HG03139 (cell line): ENCODE measurements at regions not wholly inside any gene's neighbourhood (a gene's known extent, or its start where the extent isn't known, plus 50 kb on each side); places are given as distances from the start of the nearest gene placed in this dataset.

Experiments used
- ATAC-seq: cut with Tn5 transposase; IDR thresholded peaks from one replicate; pipeline ENCODE4 v1.9.1; 2021; ENCODE audit not compliant: unreplicated experiment

DNA sequence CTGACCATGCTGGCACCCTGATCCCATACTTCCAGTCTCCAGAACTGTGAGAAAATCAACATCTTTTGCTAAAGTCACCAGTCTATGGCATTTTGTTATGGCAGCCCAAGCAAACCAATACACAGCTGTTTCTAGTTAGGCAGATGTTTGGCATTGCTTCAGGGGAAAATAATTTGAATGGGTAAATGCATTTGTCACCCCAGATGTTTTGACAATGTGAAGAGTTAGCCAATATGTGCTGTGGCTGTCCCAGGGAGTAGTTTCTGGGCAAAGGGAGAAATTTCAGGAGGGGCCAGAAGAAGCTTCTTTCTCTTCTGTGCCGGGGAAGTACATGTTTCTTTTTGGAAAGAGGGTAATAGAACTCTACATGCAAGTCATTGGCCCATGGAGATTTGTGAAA lies 619.0 kb downstream of the SLC4A3 start:
- ATAC-seq, result no peak

DNA sequence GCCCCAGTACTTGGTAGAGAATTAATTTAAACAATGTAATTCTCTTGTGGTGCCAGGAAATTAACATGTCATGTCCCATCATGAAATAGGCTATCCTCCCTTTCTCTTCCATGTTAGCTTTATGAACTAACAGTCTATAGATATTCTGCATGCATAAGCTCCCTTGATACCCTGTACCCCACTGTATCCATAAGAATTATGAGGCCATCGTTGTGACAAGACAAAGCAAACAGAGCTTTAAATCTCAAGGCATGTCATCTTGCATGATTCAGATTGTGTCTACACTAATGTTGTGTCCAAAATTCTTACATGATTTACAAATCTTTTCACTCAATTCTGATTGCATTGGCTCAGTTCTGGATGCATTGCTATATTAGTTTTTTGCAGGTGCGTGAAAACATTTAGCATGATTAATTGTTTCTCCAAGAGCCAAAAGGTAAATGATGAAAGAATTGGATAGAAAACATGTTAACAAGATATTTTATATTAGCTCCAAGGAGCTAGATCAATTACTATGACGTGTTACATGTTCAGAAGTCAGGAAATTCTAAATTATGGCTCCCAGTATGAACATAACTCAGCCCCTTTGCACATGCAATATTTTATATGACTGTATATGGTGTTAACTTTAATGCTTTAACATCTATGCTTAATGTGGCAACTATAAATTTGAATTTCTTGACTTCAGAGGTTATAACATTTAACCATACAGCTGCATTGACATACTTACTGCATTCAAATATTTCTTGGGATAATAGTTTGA lies 620.3 kb downstream of the SLC4A3 start:
- ATAC-seq, result no peak

DNA sequence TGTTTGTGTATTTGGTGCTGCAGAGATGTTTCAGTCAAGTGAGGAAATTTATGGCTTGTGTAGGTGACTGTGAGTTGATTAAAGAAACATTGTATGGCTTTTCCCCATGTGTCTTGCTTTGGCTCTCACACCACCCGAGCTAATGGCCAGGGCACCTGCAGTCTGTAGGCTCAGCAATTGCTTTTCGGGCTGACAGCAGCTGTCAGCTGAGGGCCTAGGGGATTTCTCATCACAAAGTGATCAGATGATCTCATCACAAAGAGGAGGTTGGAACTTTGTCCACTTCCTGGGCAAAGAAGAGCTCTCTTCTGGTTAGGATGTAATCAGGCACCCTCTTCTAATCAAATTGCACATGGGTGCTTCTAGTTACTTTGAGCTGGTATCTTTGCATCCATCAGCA lies 632.2 kb downstream of the SLC4A3 start:
- ATAC-seq, result no peak

DNA sequence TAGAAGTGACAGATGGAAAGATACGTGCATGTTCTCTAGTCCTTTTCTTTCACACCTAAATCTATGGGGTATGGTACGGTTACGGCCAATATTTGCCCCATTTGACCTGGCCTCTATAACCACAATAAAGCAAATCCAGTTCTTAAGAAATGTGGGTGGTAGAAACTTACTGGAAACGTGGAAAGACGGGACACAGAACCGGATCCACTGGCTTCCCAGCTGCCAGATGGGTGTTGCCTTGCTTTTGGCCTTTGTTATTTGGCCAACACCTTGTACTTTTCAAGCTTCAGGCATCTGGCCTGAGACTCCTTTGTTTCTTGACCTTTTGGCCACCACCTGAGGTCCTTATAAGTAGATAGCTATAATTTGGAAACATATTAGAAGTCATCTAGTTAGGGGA lies 635.9 kb downstream of the SLC4A3 start:
- ATAC-seq, result no peak

DNA sequence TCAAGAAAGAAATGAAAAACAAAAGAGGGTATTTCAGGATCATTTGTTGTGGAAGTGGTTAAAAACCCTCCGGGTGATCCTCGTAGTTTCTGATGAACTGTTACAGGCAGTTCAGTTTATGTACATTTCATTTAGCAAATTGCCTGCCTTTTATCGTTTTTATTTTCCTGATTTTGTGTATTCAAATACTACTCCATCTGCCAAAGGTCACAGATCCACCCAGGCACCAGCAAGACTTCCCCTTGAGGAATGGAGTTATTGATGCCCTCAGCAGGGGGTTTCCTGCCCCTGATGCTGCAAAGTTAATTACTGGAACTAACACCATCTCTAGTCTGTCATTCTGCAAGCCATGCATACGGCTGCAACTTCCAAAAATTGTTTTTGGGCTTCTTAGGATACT lies 641.9 kb downstream of the SLC4A3 start:
- no peak for ATAC-seq

GRCh38 chr2:220270481-220271070 lies 643.1 kb downstream of the SLC4A3 start:
- no peak for ATAC-seq

DNA sequence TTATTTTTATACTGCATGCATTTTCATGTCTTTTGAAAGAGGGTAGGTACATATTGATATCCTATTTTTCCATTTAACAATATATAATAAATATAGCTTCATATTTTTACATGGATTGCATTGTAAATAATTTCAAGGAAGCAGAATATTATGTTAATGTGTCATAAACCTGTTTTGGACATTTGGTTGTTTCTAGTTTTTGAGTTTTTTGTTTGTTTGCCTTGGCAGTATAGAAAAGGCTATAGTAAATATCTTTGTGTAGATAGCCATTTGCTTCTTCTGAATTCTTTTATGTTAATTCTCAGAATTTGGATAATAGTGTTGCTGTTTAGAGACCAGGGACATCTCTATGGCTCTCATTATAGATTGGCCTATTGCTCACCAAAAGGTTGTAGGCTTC lies 645.2 kb downstream of the SLC4A3 start:
- no peak for ATAC-seq

- no peak for ATAC-seq
These were observed 645.7 kb downstream of the SLC4A3 start for GRCh38 chr2:220273082-220273481.

DNA sequence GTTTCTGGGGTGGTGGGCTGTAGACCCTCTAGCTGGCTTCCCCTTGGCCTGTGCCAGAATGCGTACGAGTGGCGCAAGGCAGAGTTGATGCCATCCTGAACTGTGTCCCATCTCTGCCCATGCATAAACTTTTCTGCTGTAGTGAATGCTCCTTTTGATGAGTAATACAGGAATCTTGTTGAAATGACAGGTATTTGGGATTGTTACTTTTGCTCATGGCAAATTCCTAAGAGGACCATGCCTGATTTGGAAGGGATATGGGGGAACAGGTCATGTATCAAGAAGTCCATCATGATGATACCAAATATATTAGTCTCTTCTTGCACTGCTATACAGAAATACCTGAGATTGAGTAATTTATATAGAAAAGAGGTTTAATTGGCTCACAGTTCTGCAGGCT lies 648.0 kb downstream of the SLC4A3 start:
- ATAC-seq, result no peak

- ATAC-seq, result no peak
These were observed 649.5 kb downstream of the SLC4A3 start for GRCh38 chr2:220276741-220277444.

DNA sequence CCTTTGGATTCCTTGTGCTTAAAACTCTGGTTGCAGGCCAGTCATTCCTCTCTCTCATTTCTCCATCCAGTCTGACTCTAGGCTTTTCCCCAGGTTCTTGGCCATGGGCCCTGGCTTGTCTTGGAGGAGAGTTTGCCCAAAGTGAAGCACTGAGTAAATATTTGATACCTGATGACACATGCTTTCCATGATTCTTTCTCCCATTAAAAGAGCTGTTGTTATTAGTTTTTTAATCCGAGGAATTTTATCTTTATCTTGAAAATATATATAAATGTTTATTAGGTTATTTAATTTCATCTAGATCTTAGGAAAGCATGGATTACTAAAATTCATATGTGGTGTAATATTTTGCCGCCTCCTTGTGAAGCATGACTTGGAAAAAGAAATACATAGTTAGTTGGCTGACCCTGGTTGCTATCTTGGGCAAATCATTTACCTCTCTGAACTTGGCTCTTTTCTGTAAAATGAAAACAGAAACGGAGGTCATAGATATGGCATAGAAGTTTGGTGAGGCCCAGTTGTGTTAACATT lies 650.1 kb downstream of the SLC4A3 start:
- no peak for ATAC-seq

GRCh38 chr2:220278022-220278421 lies 650.6 kb downstream of the SLC4A3 start:
- no peak for ATAC-seq

- ATAC-seq, result no peak
These were observed 651.9 kb downstream of the SLC4A3 start for GRCh38 chr2:220279372-220279771.

- no peak for ATAC-seq
These were observed 652.4 kb downstream of the SLC4A3 start for GRCh38 chr2:220279840-220280239.

GRCh38 chr2:220280736-220281135 lies 653.3 kb downstream of the SLC4A3 start:
- ATAC-seq, result no peak

DNA sequence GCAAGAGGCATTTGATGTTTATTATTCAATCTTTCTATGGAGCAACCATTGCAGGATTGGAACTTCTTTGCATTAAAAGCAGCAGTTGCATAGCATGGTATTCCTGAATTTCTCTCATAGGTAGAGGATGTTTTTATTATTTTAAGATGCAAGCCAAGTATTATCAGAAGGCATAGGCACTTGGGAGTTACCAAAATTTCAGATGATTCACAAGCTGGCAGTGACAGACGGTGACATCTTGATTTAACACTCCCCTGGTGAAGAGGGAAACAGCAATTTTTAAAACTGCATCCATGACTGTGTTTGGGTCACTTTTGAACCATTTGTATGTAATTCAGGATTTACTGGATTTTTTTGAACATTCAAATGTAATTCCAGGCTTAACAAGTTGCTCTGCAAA lies 654.3 kb downstream of the SLC4A3 start:
- no peak for ATAC-seq

DNA sequence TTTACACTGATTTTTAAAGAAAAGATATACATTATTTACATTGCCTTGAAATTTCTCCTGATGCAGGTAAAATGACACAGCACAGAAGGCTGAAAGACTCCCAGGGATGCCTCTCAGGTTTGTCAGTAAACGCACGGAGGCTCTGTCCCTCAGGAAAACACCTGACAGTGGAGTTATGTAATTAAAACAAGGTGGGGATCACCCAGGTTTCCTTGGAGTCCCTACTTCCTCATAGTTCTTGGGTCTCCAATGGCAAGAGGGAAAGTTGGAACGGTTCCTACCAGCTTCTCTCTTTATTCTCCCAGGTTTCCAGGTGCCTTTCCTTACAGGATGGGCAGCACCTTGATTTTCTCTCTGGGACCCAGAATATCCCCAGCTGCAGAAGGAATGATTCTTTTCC lies 654.8 kb downstream of the SLC4A3 start:
- ATAC-seq, result no peak

DNA sequence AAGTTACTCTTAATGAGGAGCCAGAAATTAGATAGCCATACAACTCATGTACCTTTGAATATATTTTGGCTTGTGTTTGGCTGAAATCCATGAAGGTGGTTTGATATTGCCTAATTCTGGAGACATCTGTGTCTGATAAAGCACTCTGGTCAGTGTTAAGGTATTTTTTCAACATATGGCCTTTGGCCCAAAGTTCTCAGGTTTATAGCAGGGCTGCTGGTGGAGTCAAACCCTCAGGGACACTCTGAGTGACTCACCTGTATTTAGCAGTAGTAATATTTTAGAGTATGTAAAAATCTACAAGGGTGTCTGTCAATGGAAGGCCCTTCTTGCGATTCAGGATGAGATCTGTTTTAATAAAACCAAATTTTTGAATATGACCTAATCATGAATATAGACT lies 666.5 kb downstream of the SLC4A3 start:
- ATAC-seq, result no peak

DNA sequence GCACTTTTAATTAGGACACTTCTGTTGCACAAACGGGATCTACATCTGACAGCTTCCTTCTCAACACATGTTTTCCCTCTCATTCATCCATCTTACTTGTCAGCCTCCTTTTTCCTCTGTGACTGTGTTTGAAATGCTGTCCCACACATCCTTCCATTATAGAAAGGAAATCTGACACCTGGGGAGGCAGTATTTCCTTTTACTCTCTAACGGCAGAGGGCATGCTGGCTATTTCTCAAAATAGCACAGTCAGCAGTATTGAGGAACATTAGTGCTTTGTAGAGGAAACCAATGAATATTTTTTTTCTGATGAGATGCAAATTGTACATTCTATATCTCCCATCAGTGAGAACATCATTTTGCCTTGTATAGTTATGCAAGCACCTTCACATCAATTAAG lies 668.7 kb downstream of the SLC4A3 start:
- ATAC-seq, result no peak

GRCh38 chr2:220297093-220297492 lies 669.7 kb downstream of the SLC4A3 start:
- ATAC-seq, result no peak

DNA sequence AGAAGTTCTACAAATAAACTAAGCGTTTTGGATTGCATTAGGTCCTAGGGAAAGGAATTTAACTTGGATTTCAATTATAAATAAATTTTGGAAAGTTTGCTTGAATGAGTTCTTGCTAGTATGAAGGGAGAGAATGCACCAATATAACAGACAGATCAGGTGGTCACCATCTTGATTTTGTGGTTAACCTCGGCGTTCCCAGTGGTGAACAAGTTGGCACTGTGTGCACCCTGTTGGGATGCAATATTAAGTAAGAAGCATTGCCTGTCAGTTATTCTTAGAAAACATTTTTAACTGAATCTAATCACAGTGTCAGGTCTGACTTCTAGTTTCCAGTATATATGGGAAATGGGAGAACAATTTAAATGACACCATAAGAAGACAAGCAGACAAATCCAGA lies 673.4 kb downstream of the SLC4A3 start:
- ATAC-seq, result no peak

- ATAC-seq, result no peak
These were observed 675.3 kb downstream of the SLC4A3 start for GRCh38 chr2:220302756-220303155.
